NCI-H146 treated with DMSO at 0.1 percent for 48 hours (cell line): ENCODE measurements at regions not wholly inside any gene's neighbourhood (a gene's known extent, or its start where the extent isn't known, plus 50 kb on each side); places are given as distances from the start of the nearest gene placed in this dataset.
"Not testable (repeated sequence)": the region's sequence is repeated elsewhere in the genome, so short reads cannot be mapped to it uniquely, and the experiment has no call there.

ENCODE experiments used
- DNase-seq: peaks from one replicate; lab custom pipeline; 2025; ENCODE audit not compliant: unreplicated experiment; lab: John Stamatoyannopoulos, UW

DNA sequence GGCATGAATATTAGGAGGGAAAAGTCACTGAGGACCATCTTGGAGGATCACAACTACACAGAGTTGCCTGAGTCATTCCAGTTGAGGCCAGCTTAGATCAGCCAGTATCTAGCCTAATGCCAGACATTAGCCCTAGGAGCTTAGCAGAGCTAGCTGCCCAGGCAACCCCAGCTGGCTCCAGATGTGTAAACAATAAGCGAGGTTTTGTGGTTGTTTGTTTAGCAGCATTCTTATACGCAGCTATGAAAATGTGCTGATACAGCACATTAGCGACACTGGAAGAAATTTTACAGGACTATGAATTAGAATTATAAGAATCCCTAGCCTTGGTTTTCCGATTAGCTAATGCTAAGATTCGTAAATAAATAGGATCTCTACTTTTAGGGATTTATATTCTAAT, 59.3 kb downstream of the BTBD3 start:
- no peak for DNase-seq

DNA sequence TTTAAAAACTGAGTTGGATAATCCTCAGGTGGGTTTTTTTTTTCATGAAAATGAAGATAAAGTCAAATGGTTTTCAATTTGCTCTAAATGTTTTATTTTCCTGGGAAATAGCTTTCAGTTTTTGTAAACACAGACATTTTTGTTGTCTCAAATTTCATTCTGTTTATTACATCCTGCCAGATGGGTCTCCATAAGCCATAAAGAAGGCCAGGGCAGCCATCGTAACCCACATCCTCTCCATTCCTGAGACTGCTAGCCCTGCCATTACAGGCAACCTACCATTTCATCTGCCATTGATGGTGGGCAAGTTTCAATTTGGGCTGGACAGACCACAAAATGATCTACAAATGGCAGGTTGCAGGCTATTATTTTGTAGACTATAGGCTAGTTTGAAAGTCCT, 60.8 kb downstream of the BTBD3 start:
- DNase-seq, result no peak

GRCh38 chr20:11979306-11979990, 61.8 kb downstream of the BTBD3 start:
- peak; percentile 80 for DNase-seq

DNA sequence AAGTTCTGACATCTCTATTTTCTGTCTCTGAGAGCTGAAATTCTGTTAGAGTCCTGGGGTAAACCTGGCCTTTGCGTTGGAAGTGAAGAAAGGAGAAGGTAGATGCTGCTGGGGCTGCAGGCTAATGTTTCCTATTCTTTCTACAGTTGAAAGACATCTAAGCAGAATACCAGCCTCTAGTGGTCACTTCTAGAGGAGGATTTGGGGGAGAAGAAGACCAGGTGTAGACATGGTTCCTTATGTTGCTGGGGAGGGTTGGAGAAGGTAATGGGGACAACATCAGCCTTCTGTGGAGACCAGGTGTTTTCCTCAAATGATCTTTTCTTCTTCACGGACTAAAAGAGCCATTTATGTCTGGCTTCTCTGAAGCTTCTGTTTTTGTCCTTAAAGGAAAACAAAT, 62.6 kb downstream of the BTBD3 start:
- no peak for DNase-seq

GRCh38 chr20:11981366-11981947, 63.8 kb downstream of the BTBD3 start:
- DNase-seq, result no peak

DNA sequence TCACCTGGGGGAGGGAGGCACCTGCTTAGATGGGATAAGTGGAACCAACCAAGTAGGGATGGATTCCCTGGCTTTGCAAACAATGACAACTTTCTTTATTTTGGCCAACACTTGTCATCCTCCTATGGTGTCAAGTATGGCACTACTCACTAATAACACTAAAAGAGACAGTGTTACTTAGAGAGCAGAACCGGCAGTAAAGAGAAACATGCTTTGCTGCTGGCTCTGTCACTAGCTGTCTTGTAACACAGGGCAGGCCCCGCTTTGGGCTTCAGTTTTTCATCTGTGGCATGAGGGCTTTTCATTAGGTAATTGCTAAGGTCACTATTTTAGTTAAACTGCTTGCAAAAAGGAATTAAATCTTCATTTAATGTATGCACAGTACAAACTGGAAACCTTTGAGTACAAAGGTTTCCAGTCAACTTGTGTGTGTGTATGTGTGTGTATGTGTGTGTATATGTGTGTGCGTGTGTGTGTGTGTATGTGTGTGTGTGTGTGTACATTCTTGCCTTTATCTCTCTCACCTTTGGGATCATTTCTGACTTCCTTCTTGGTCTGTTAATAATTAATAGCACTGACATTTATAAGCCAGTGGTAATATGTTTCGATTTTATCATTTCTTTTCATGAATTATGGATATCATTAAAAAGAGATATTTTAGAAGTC, 64.7 kb downstream of the BTBD3 start:
- no peak for DNase-seq

GRCh38 chr20:11982955-11983470, 65.3 kb downstream of the BTBD3 start:
- DNase-seq, result no peak

DNA sequence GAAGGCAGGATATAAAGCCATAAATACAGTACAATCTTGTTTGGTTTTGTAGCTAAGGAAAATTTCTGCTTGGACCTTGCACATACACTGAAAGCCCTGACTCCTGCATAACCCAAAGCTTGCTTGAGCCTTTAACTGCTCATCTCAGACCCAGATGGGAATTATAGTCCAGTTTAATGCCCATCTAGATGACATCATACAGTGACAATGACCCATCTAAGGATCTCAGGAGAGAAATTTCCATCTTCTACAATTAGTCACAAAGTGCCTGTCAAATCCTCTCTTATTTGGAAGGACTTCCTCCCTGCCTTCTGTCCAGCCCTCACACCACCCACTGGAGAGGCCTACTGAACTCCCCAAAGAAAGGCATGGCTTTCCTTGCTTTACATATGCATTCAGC, 69.3 kb downstream of the BTBD3 start:
- no peak for DNase-seq

GRCh38 chr20:11987526-11987925, 69.8 kb downstream of the BTBD3 start:
- DNase-seq, result no peak

GRCh38 chr20:11989018-11989771, 71.5 kb downstream of the BTBD3 start:
- DNase-seq, result no peak

DNA sequence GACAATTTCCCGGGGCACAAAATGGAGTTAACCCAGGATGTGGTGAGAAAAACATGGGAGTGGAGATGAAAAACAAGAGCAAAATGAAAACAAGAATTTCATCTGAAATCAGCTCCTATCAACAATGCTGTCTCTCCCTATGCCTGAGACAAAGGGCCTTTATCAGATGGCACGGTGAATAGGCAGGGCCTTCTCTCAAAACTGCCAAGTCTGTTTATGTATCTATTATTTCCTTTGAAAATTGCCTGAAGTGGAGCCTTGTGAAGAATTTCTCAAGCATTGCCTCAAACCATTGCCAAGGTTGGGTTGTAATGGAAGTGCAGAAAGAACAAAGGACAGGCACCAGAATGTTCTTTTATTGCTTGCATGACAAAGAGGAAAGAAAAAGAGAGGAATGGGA, 74.7 kb downstream of the BTBD3 start:
- DNase-seq, result no peak

GRCh38 chr20:11993886-11994461, 76.3 kb downstream of the BTBD3 start:
- peak; percentile 96 for DNase-seq

DNA sequence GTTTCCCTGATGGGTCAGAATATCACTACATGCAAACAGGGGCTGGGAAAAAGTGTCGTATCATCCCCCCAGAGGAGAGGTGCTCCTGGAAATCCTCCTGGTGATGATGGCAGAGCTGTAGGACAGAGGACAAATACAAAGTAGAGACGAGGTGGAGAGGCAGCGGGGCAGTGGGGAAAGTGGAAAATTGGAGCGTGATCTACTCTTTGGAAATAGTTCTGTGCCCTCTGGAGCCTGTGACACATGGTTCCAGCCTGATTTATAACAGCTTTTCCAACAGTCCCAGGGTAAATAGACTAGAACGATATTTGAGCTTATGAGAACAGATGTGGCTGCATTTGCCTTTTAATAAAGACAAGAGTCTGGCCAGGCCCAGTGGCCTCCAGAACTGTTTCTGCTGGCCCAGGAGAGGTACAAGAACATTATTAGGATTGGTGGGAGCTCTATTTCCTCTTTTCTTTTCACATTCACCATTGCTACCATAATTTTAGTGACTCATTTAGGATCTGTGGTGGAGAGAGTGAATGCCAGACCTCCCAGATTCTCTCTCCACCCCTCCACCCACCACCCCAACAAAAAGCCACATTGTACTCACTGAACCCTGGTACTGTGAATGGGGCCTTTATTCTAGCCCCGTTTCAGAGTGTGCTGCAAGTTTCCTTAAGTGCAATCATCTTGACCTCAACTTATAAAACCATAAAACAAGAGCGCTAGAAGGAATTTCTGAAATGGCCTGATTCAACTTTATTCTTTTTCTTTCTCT, 78.3 kb downstream of the BTBD3 start:
- no peak for DNase-seq

DNA sequence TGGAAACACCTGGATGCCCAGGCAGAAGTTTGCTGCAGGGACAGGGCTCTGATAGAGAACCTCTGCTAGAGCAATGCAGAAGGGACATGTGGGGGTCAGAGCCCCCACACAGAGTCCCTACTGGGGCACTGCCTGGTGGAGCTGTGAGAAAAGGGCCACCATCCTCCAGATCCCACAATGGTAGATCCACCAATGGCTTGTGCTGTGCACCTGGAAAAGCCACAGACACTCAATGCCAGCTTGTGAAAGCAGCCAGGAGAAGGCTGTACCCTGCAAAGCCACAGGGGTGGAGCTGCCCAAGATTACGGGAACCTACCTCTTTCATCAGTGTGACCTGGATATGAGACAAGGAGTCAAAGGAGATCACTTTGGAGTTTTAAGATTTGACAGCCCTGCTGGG, 87.1 kb downstream of the BTBD3 start:
- DNase-seq, result not testable (repeated sequence)

DNA sequence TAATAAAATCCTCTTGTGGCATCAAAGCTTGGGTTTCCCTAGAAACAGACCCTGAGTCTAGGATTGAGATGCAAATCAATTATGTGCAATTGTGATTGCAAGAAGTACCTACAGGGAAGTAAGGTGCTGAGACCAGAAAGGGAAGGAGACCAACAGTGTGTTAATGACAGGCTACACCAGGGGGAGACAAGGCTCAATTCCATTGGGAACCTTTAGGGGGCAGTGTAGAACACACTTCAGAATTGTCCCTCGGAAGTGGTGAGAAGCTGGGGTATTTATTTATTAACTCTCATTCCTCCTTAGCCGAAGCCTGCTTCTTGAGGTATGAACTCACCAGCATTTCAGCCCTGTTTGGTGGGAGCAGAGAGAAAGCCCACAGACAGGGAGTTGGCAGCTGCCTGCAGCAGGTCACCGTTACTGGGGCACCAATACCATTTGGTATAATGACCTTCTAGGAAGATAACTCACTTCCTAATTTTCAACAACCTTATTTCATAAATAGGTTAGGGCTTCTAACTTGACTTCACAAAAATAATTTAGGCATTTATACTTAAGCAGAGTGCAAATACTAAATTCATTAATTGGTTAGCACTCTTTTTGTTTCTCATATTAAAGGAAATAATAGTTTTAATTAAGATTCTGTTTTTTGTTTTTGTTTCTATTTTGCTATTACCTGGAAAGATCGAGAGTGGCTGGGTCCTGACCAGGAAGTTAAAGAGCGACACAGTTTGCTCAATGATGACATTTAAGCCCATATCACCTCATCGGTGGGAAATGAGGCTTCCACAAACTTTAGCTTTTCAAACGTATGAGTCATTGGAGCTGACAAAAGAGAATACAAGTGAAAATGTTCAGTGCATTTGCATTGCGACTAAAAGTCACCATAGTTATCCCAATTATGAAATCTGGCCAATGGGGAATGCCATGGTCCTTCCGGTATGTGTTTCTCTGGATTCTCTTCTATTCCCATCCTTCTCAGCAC, 94.8 kb downstream of the BTBD3 start:
- DNase-seq, result peak; percentile 69

DNA sequence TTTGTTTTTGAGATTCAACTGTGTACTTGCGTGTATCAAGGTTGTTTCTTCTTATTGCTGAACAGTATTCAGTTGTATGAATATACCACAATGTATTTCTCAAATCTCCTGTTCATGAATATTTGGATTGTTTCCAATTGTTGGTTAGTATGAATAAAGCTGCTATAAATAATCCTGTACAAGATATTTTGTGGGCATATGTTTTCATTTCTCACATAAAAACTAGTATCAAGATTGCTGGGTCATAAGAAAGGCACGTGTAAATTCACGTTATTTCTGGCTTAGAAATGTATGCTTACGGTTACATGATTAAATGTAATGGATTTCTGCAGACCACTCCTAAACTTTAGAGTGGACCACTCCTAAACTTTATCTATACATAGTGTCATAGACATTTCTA, 96.6 kb downstream of the BTBD3 start:
- no peak for DNase-seq

DNA sequence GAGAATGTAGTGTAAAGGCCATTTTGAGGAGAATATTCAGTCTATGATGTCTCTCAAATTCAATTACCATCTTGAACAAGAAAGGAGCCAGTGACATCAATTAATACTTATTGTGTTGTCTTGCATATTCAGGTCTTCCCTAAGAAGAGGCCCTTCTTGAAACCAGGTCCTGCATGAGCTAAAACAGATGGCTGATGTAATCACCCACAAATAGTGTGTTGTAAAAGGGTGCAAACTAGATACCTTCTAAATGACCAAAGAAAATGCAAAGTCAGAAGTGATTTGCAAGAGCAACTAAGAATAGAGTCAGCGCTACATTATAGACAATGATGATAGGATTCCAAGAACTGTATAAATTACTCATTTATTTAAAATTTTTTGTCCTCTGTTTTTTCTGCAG, 97.0 kb downstream of the BTBD3 start:
- DNase-seq, result no peak

DNA sequence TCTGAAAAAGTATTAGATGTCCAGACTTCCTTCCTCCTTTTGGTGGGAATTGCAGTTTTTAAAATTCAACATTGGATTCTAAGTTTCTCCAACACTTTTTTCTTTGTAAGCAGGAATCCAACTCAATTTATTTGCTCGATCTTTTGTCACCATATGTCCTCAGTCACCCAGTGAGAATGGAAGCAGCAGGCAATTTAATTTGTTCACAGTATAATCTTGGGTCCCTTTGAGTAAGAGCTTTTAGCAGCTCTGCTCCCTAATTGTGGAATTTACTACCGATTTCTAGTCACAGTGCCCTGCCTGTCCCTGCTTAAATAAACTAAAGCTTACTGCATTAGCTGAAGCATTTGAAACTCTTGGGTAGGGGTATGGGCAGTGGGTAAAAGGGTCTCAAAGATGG, 98.6 kb downstream of the BTBD3 start:
- no peak for DNase-seq

- DNase-seq, result no peak
These were observed 102.0 kb downstream of the BTBD3 start for GRCh38 chr20:12019715-12020114.
